ENCODE measurements at regions not wholly inside any gene's neighbourhood (a gene's known extent, or its start where the extent isn't known, plus 50 kb on each side); places are given as distances from the start of the nearest gene placed in this dataset.
A peak's percentile ranks its signal among the peaks of the same experiment; 100 is the strongest.

GRCh38 chr9:110126986-110127864 is 80.7 kb downstream of the C9orf152 start (continued):
- TF ChIP-seq FOXK1 (CRISPR knock-in tag; IDR thresholded peaks at IDR 0.05; ENCODE audit: borderline replicate concordance, low read depth) (no peak), KDM3A (CRISPR knock-in tag; IDR thresholded peaks at IDR 0.05; ENCODE audit: low read depth) (0 out of 2 replicates have a peak, but pooled peaks have one; percentile 60), RXRA (CRISPR knock-in tag; IDR thresholded peaks at IDR 0.05) (peak; percentile 31; the same call in 1 of the 2 replicates), CBFB (CRISPR knock-in tag; IDR thresholded peaks at IDR 0.05) (peak; percentile 31; the same call in 1 of the 2 replicates), MAZ (IDR thresholded peaks at IDR 0.05; ENCODE audit: borderline replicate concordance, low read depth, low read length) (no peak), MAZ (CRISPR knock-in tag; IDR thresholded peaks at IDR 0.05; ENCODE audit: low read depth) (no peak), ZNF687 (CRISPR knock-in tag; IDR thresholded peaks at IDR 0.05) (peak; percentile 82), ZNF781 (CRISPR knock-in tag; IDR thresholded peaks at IDR 0.05; ENCODE audit: borderline replicate concordance, not compliant biosample characterization) (no peak), ZNF121 (CRISPR knock-in tag; IDR thresholded peaks at IDR 0.05) (peak; percentile 32; the same call in 1 of the 2 replicates), FOXA3 (CRISPR knock-in tag; IDR thresholded peaks at IDR 0.05) (peak; percentile 28; the same call in 1 of the 2 replicates), NR2F6 (IDR thresholded peaks at IDR 0.05) (no peak), NR2F6 (CRISPR knock-in tag; IDR thresholded peaks at IDR 0.05) (0 out of 2 replicates have a peak, but pooled peaks have one; percentile 21), SOX5 (CRISPR knock-in tag; IDR thresholded peaks at IDR 0.05; ENCODE audit: borderline replicate concordance) (no peak), THAP11 (CRISPR knock-in tag; IDR thresholded peaks at IDR 0.05) (0 out of 2 replicates have a peak, but pooled peaks have one; percentile 10), HNF4G (IDR thresholded peaks at IDR 0.05; ENCODE audit: borderline replicate concordance, low read depth, low read length) (peak; percentile 16; the same call in 1 of the 2 replicates), HNF4G (CRISPR knock-in tag; IDR thresholded peaks at IDR 0.05; ENCODE audit: borderline replicate concordance, low read depth) (no peak)
- TF ChIP-seq, protein P1, sequence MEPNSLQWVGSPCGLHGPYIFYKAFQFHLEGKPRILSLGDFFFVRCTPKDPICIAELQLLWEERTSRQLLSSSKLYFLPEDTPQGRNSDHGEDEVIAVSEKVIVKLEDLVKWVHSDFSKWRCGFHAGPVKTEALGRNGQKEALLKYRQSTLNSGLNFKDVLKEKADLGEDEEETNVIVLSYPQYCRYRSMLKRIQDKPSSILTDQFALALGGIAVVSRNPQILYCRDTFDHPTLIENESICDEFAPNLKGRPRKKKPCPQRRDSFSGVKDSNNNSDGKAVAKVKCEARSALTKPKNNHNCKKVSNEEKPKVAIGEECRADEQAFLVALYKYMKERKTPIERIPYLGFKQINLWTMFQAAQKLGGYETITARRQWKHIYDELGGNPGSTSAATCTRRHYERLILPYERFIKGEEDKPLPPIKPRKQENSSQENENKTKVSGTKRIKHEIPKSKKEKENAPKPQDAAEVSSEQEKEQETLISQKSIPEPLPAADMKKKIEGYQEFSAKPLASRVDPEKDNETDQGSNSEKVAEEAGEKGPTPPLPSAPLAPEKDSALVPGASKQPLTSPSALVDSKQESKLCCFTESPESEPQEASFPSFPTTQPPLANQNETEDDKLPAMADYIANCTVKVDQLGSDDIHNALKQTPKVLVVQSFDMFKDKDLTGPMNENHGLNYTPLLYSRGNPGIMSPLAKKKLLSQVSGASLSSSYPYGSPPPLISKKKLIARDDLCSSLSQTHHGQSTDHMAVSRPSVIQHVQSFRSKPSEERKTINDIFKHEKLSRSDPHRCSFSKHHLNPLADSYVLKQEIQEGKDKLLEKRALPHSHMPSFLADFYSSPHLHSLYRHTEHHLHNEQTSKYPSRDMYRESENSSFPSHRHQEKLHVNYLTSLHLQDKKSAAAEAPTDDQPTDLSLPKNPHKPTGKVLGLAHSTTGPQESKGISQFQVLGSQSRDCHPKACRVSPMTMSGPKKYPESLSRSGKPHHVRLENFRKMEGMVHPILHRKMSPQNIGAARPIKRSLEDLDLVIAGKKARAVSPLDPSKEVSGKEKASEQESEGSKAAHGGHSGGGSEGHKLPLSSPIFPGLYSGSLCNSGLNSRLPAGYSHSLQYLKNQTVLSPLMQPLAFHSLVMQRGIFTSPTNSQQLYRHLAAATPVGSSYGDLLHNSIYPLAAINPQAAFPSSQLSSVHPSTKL (CRISPR knock-in tag; IDR thresholded peaks at IDR 0.05) = peak; percentile 26; the same call in 1 of the 2 replicates
- TF ChIP-seq, protein P2, sequence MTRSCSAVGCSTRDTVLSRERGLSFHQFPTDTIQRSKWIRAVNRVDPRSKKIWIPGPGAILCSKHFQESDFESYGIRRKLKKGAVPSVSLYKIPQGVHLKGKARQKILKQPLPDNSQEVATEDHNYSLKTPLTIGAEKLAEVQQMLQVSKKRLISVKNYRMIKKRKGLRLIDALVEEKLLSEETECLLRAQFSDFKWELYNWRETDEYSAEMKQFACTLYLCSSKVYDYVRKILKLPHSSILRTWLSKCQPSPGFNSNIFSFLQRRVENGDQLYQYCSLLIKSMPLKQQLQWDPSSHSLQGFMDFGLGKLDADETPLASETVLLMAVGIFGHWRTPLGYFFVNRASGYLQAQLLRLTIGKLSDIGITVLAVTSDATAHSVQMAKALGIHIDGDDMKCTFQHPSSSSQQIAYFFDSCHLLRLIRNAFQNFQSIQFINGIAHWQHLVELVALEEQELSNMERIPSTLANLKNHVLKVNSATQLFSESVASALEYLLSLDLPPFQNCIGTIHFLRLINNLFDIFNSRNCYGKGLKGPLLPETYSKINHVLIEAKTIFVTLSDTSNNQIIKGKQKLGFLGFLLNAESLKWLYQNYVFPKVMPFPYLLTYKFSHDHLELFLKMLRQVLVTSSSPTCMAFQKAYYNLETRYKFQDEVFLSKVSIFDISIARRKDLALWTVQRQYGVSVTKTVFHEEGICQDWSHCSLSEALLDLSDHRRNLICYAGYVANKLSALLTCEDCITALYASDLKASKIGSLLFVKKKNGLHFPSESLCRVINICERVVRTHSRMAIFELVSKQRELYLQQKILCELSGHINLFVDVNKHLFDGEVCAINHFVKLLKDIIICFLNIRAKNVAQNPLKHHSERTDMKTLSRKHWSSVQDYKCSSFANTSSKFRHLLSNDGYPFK (CRISPR knock-in tag; IDR thresholded peaks at IDR 0.05; ENCODE audit: borderline replicate concordance) = peak; percentile 76; the same call in 1 of the 2 replicates
